WTC11 (cell line): ENCODE measurements at regions not wholly inside any gene's neighbourhood (a gene's known extent, or its start where the extent isn't known, plus 50 kb on each side); places are given as distances from the start of the nearest gene placed in this dataset.

Experiments
- ETV6 ChIP-seq: sonication (generic); formaldehyde crosslinking; IDR thresholded peaks from 2 replicates; pipeline ENCODE4 v1.8.1; 2022; ENCODE audit warnings: mild to moderate bottlenecking, missing genetic modification reagents
- FOXK1 ChIP-seq: sonication (generic); formaldehyde crosslinking; IDR thresholded peaks from 2 replicates; pipeline ENCODE4 v1.8.0; 2022; ENCODE audit warnings: mild to moderate bottlenecking, moderate library complexity, missing genetic modification reagents
- MAX ChIP-seq: sonication (generic); formaldehyde crosslinking; IDR thresholded peaks from 2 replicates; pipeline ENCODE4 v1.8.0; 2022; ENCODE audit warnings: mild to moderate bottlenecking, missing genetic modification reagents
- USF1 ChIP-seq: sonication (generic); formaldehyde crosslinking; IDR thresholded peaks from 2 replicates; pipeline ENCODE4 v1.8.0; 2022; ENCODE audit warnings: mild to moderate bottlenecking, missing genetic modification reagents
- ZNF396 ChIP-seq: fragments of 250-450 bp; sonication (Bioruptor Pico); IDR thresholded peaks from 2 replicates; pipeline ENCODE4 v1.8.0; 2021; ENCODE audit warnings: mild to moderate bottlenecking, moderate library complexity, borderline replicate concordance
- ZNF512 ChIP-seq: sonication (generic); formaldehyde crosslinking; IDR thresholded peaks from 2 replicates; pipeline ENCODE4 v1.8.1; 2022; ENCODE audit warnings: missing genetic modification reagents, borderline replicate concordance
- TF ChIP-seq, protein P1 (sequence below): fragments of 200-600 bp; IDR thresholded peaks from 2 replicates; pipeline ENCODE4 v1.8.0; 2022; ENCODE audit warnings: antibody characterized with exemption

DNA sequence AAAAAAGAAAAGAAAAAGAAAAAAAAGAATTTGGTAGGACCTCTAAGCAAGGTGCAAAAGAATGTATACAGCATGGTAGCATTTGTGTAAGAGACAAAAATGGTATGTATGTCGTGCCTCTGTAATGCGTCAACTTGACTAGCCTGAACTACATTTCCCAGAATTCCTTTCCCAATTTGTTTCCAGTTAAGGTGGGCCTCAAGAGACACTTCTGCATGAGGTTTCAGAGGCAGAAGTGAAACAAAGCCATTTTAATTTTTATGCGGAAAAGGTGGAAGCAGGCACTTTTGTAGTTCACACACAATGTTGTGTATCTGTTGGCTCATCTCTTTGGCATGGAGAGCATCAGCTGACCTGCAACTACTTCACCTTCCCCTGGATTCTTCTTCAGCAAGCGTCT lies 56.5 kb upstream of the PAPOLG start:
- TF ChIP-seq MAX (CRISPR knock-in tag), result no peak
- no peak for TF ChIP-seq ZNF512 (CRISPR knock-in tag)
- no peak for TF ChIP-seq FOXK1 (CRISPR knock-in tag)
- TF ChIP-seq ZNF396 (CRISPR knock-in tag), result no peak
- TF ChIP-seq, protein P1, sequence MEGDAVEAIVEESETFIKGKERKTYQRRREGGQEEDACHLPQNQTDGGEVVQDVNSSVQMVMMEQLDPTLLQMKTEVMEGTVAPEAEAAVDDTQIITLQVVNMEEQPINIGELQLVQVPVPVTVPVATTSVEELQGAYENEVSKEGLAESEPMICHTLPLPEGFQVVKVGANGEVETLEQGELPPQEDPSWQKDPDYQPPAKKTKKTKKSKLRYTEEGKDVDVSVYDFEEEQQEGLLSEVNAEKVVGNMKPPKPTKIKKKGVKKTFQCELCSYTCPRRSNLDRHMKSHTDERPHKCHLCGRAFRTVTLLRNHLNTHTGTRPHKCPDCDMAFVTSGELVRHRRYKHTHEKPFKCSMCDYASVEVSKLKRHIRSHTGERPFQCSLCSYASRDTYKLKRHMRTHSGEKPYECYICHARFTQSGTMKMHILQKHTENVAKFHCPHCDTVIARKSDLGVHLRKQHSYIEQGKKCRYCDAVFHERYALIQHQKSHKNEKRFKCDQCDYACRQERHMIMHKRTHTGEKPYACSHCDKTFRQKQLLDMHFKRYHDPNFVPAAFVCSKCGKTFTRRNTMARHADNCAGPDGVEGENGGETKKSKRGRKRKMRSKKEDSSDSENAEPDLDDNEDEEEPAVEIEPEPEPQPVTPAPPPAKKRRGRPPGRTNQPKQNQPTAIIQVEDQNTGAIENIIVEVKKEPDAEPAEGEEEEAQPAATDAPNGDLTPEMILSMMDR, result no peak
- no peak for TF ChIP-seq USF1 (CRISPR knock-in tag)
- no peak for TF ChIP-seq ETV6 (CRISPR knock-in tag)
